ENCODE measurements at regions not wholly inside any gene's neighbourhood (a gene's known extent, or its start where the extent isn't known, plus 50 kb on each side); places are given as distances from the start of the nearest gene placed in this dataset.

GRCh38 chr2:239674101-239674980, 273.5 kb upstream of the HDAC4 start:
- no peak overlapping the region for H3K27ac ChIP-seq (ENCODE audit: low read depth, low read length)
- no peak overlapping the region for H3K9ac ChIP-seq (ENCODE audit: low read depth, low read length)
- 92% methylated on average over 17 of the region's 17 CpGs for WGBS
- no peaks in the 10 kb centered on the region for H3K4me1 ChIP-seq (ENCODE audit: insufficient read depth, low read length)
- H3K27me3 ChIP-seq (ENCODE audit: insufficient read depth, low read length) = no peaks in the 10 kb centered on the region
- no peaks in the 10 kb centered on the region for H3K36me3 ChIP-seq (ENCODE audit: insufficient read depth, low read length)
- H3K4me3 ChIP-seq (ENCODE audit: low read length) = no peak overlapping the region
- H3K9me3 ChIP-seq (ENCODE audit: insufficient read depth, low read depth, low read length) = no peaks in the 10 kb centered on the region

- Histone ChIP-seq H3K36me3 (ENCODE audit: insufficient read depth, low read length) (no peaks in the 10 kb centered on the region), H3K27me3 (ENCODE audit: insufficient read depth, low read length) (no peaks in the 10 kb centered on the region), H3K4me3 (ENCODE audit: low read length) (no peak overlapping the region), H3K9ac (ENCODE audit: low read depth, low read length) (no peak overlapping the region), H3K4me1 (ENCODE audit: insufficient read depth, low read length) (no peaks in the 10 kb centered on the region), H3K27ac (ENCODE audit: low read depth, low read length) (no peak overlapping the region), H3K9me3 (ENCODE audit: insufficient read depth, low read depth, low read length) (no peaks in the 10 kb centered on the region)
- WGBS = 90% methylated on average over 10 of the region's 10 CpGs
These were observed 272.8 kb upstream of the HDAC4 start for GRCh38 chr2:239673641-239674040.

DNA sequence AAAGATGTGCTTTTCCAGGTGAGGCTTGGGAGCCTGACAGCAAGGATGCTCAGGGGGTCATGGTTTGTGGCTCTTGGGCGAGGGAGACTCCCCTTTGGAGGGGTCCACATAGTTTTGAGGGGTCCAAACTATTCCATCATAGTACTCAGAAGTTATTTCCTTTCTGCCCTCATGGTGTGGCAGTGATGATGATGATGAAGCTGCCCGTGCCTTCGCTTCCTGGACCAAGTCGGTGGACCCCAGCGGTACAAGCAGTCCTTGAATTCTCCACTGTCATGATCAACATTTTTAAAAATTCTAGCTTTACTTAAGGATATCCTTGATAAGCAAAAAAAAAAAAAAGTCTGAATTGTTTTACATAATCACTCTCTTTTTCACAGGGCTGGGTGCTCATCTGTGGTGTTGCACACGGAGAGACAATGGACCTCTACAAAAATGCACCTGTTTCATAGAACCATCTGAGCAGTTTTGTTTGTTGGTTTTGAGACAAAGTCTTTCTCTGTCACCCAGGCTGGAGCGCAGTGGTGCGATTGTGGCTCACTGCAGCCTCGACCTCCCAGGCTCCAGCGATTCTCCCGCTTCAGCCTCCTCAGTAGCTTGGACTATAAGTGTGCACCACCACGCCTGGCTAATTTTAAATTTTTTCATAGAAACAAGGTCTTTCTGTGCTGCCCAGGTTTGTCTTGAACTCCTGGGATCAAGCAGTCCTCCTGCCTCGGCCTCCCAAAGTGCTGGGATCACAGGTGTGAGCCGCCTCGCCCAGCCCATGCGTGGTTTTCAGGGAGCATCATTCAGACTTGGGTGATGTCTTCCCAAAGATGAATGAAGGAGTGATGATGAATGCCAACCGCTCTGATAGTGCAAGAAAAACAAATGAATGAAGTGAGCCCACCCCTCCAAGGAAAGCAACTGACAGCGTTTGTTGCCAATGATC, 271.4 kb upstream of the HDAC4 start:
- Histone ChIP-seq H3K27ac (ENCODE audit: low read depth, low read length) (no peak overlapping the region), H3K4me1 (ENCODE audit: insufficient read depth, low read length) (no peaks in the 10 kb centered on the region), H3K27me3 (ENCODE audit: insufficient read depth, low read length) (no peaks in the 10 kb centered on the region), H3K9me3 (ENCODE audit: insufficient read depth, low read depth, low read length) (no peaks in the 10 kb centered on the region), H3K9ac (ENCODE audit: low read depth, low read length) (no peak overlapping the region), H3K36me3 (ENCODE audit: insufficient read depth, low read length) (no peaks in the 10 kb centered on the region), H3K4me3 (ENCODE audit: low read length) (no peak overlapping the region)
- WGBS = 91% methylated on average over 18 of the region's 18 CpGs

DNA sequence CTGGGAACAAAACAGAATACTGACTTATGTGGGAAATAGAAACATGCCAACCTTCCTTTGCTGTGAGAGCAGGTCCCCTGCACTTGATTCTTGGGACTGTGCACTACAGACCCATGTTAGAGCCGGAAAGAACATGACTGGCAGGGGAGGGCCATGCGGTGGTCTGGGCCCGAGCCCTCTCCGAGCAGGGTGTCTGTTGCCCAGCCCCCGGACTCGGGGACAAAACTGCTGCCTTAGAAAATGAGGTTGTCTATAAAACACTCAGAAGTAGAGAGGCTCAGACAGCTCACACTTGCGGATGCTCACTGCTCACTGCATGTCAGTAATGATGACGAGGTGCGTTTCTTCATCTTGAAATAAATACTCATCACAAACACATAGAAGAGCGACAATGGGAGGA, 270.7 kb upstream of the HDAC4 start:
- Histone ChIP-seq H3K4me1 (ENCODE audit: insufficient read depth, low read length) (no peaks in the 10 kb centered on the region), H3K36me3 (ENCODE audit: insufficient read depth, low read length) (no peaks in the 10 kb centered on the region), H3K9ac (ENCODE audit: low read depth, low read length) (no peak overlapping the region), H3K27me3 (ENCODE audit: insufficient read depth, low read length) (no peaks in the 10 kb centered on the region), H3K27ac (ENCODE audit: low read depth, low read length) (no peak overlapping the region), H3K4me3 (ENCODE audit: low read length) (no peak overlapping the region), H3K9me3 (ENCODE audit: insufficient read depth, low read depth, low read length) (no peaks in the 10 kb centered on the region)
- WGBS = 95% methylated on average over 9 of the region's 10 CpGs

DNA sequence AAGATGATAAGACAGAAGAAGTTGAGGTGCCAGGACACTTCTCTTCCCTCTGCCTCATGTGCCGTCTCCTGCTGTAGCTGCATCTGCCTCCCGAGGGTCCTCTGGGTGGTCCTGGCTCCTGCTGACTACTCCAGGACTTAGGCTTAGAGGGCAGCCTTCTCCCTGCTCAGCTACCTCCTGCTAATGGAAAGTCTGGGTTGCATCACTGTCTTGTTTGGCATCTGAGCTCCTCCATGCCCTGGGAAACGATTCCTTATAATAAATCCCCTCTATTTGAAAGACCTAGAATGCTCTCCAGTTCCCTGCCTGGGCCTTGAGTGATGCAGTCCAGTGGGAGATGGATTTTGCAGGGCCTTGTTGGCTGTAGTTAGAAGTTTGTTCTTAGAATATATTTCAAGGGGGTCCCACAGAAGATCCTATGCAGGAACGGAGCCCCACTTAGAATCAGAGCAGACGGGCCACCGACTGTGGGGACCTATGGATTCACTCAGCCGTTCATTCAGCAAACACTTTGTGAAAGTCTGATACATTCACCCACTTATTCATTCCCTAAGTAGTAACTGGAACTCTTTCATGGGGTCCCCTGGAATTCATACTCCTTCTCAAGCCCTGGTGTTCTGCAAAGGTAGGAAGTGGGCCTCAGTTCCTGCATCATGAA, 269.8 kb upstream of the HDAC4 start:
- no peak overlapping the region for H3K27ac ChIP-seq (ENCODE audit: low read depth, low read length)
- H3K36me3 ChIP-seq (ENCODE audit: insufficient read depth, low read length) = no peaks in the 10 kb centered on the region
- H3K9ac ChIP-seq (ENCODE audit: low read depth, low read length) = no peak overlapping the region
- H3K4me1 ChIP-seq (ENCODE audit: insufficient read depth, low read length) = no peaks in the 10 kb centered on the region
- no peaks in the 10 kb centered on the region for H3K27me3 ChIP-seq (ENCODE audit: insufficient read depth, low read length)
- H3K9me3 ChIP-seq (ENCODE audit: insufficient read depth, low read depth, low read length) = no peaks in the 10 kb centered on the region
- WGBS = 92% methylated on average over 7 of the region's 7 CpGs
- H3K4me3 ChIP-seq (ENCODE audit: low read length) = no peak overlapping the region

DNA sequence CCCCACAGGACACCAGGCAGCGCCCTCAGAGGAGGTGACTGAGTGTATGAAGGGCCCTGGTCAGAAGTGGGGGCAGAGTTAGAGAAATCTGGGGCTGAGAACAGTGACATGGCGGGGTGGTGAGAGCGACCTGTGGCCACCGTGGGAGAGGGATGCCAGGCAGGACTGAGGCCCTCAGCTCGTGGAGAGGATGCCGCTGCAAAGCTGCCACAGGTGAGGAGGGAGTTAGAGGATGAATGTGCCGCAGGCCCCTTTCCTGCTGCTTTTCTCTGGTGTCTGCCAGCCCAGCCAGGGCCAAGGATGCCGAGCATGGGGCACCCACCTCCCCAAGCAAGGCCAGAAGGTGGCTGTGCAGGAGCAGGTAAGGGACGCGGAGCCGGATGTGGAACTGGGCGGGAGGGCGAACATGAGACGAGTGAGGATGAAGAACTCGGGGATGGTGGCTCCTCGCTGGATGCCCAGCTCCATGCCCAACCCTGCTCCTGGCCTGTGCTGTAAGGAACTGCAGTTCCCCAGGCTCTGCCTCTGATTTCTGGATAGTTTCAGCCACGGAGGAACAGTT, 269.2 kb upstream of the HDAC4 start:
- WGBS = 93% methylated on average over 17 of the region's 17 CpGs
- H3K4me1 ChIP-seq (ENCODE audit: insufficient read depth, low read length) = no peaks in the 10 kb centered on the region
- no peak overlapping the region for H3K9ac ChIP-seq (ENCODE audit: low read depth, low read length)
- no peak overlapping the region for H3K4me3 ChIP-seq (ENCODE audit: low read length)
- no peaks in the 10 kb centered on the region for H3K36me3 ChIP-seq (ENCODE audit: insufficient read depth, low read length)
- no peaks in the 10 kb centered on the region for H3K9me3 ChIP-seq (ENCODE audit: insufficient read depth, low read depth, low read length)
- H3K27me3 ChIP-seq (ENCODE audit: insufficient read depth, low read length) = no peaks in the 10 kb centered on the region
- H3K27ac ChIP-seq (ENCODE audit: low read depth, low read length) = no peak overlapping the region

GRCh38 chr2:239669181-239669898, 268.5 kb upstream of the HDAC4 start:
- no peaks in the 10 kb centered on the region for H3K27me3 ChIP-seq (ENCODE audit: insufficient read depth, low read length)
- 87% methylated on average over 9 of the region's 9 CpGs for WGBS

DNA sequence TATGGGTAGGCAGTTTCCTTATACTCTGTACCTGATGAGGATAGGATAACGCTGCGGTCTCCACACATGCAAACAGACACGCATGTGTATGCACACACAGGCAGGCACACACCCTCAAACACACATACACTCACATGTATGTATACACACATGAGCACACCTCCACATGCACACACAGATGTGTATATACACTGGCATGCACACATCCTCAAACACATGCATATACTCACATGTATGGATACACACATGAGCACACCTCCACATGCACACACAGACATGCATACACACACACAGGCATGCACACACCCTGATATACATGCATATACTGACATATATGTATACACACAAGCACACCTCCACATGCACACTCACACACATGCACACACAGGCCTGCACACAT, 267.8 kb upstream of the HDAC4 start:
- no peak overlapping the region for H3K27ac ChIP-seq (ENCODE audit: low read depth, low read length)
- H3K27me3 ChIP-seq (ENCODE audit: insufficient read depth, low read length) = no peaks in the 10 kb centered on the region
- WGBS = 96% methylated on average over 3 of the region's 3 CpGs
- no peak overlapping the region for H3K9ac ChIP-seq (ENCODE audit: low read depth, low read length)
- no peaks in the 10 kb centered on the region for H3K36me3 ChIP-seq (ENCODE audit: insufficient read depth, low read length)
- no peaks in the 10 kb centered on the region for H3K4me1 ChIP-seq (ENCODE audit: insufficient read depth, low read length)
- H3K9me3 ChIP-seq (ENCODE audit: insufficient read depth, low read depth, low read length) = no peaks in the 10 kb centered on the region
- H3K4me3 ChIP-seq (ENCODE audit: low read length) = no peak overlapping the region

More at GRCh38 chr2:239669181-239669898, 268.5 kb upstream of the HDAC4 start:
- Histone ChIP-seq H3K4me1 (ENCODE audit: insufficient read depth, low read length) (no peaks in the 10 kb centered on the region), H3K9me3 (ENCODE audit: insufficient read depth, low read depth, low read length) (no peaks in the 10 kb centered on the region), H3K4me3 (ENCODE audit: low read length) (no peak overlapping the region), H3K36me3 (ENCODE audit: insufficient read depth, low read length) (no peaks in the 10 kb centered on the region), H3K27ac (ENCODE audit: low read depth, low read length) (no peak overlapping the region), H3K9ac (ENCODE audit: low read depth, low read length) (no peak overlapping the region)

GRCh38 chr2:239668042-239668441, 267.2 kb upstream of the HDAC4 start:
- H3K9ac ChIP-seq (ENCODE audit: low read depth, low read length) = no peak overlapping the region
- H3K4me3 ChIP-seq (ENCODE audit: low read length) = no peak overlapping the region
- H3K9me3 ChIP-seq (ENCODE audit: insufficient read depth, low read depth, low read length) = no peaks in the 10 kb centered on the region
- 95% methylated on average over 8 of the region's 8 CpGs for WGBS
- no peaks in the 10 kb centered on the region for H3K27me3 ChIP-seq (ENCODE audit: insufficient read depth, low read length)
- H3K4me1 ChIP-seq (ENCODE audit: insufficient read depth, low read length) = no peaks in the 10 kb centered on the region
- H3K27ac ChIP-seq (ENCODE audit: low read depth, low read length) = no peak overlapping the region
- no peaks in the 10 kb centered on the region for H3K36me3 ChIP-seq (ENCODE audit: insufficient read depth, low read length)

- no peaks in the 10 kb centered on the region for H3K27me3 ChIP-seq (ENCODE audit: insufficient read depth, low read length)
- 95% methylated on average over 10 of the region's 10 CpGs for WGBS
These were observed 266.7 kb upstream of the HDAC4 start for GRCh38 chr2:239667431-239667985.

More at GRCh38 chr2:239667431-239667985, 266.7 kb upstream of the HDAC4 start:
- Histone ChIP-seq H3K9ac (ENCODE audit: low read depth, low read length) (no peak overlapping the region), H3K4me1 (ENCODE audit: insufficient read depth, low read length) (no peaks in the 10 kb centered on the region), H3K4me3 (ENCODE audit: low read length) (no peak overlapping the region), H3K36me3 (ENCODE audit: insufficient read depth, low read length) (no peaks in the 10 kb centered on the region), H3K27ac (ENCODE audit: low read depth, low read length) (no peak overlapping the region), H3K9me3 (ENCODE audit: insufficient read depth, low read depth, low read length) (no peaks in the 10 kb centered on the region)

Measured in HUES64 (cell line).